HL-60 (cell line): ENCODE measurements at regions not wholly inside any gene's neighbourhood (a gene's known extent, or its start where the extent isn't known, plus 50 kb on each side); places are given as distances from the start of the nearest gene placed in this dataset.

Source experiments
- GABPA ChIP-seq: IDR thresholded peaks from 2 replicates; pipeline ENCODE4 v1.6.1; 2012; ENCODE audit warnings: low read depth
- POLR2AphosphoS5 ChIP-seq: IDR thresholded peaks from 2 replicates; pipeline ENCODE4 v1.6.1; 2012; ENCODE audit warnings: low read depth
- SPI1 ChIP-seq: IDR thresholded peaks from 2 replicates; pipeline ENCODE4 v1.6.1; 2012; ENCODE audit warnings: low read depth, mild to moderate bottlenecking, borderline replicate concordance
- TF ChIP-seq, protein P1 (sequence below): IDR thresholded peaks from 2 replicates; pipeline ENCODE4 v1.6.1; 2012; ENCODE audit warnings: low read depth; ENCODE audit not compliant: insufficient replicate concordance
- TF ChIP-seq, protein P2 (sequence below): IDR thresholded peaks from one replicate; pipeline ENCODE4 v1.5.1; 2011; ENCODE audit warnings: low read length, control low read depth, inconsistent platforms; ENCODE audit not compliant: insufficient read depth

DNA sequence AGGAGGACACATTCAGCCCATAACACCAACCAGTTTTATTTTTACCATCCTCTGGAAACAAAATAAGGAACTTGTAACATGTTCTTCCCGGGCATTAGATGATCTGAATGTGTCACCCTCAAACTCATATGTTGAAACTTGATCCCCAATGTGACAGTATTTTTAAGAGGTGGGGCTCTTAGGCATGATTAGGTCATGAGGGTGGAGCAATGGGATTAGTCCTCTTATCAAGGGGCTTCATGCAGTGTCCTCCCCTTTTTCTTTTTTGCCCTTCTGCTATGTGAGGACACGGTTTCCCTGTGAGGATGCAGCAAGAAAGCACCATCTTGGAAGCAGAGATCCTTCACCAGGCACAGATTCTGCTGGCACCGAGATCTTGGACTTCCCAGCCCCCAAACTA is 401.5 kb upstream of the TRIB2 start:
- TF ChIP-seq, protein P1, sequence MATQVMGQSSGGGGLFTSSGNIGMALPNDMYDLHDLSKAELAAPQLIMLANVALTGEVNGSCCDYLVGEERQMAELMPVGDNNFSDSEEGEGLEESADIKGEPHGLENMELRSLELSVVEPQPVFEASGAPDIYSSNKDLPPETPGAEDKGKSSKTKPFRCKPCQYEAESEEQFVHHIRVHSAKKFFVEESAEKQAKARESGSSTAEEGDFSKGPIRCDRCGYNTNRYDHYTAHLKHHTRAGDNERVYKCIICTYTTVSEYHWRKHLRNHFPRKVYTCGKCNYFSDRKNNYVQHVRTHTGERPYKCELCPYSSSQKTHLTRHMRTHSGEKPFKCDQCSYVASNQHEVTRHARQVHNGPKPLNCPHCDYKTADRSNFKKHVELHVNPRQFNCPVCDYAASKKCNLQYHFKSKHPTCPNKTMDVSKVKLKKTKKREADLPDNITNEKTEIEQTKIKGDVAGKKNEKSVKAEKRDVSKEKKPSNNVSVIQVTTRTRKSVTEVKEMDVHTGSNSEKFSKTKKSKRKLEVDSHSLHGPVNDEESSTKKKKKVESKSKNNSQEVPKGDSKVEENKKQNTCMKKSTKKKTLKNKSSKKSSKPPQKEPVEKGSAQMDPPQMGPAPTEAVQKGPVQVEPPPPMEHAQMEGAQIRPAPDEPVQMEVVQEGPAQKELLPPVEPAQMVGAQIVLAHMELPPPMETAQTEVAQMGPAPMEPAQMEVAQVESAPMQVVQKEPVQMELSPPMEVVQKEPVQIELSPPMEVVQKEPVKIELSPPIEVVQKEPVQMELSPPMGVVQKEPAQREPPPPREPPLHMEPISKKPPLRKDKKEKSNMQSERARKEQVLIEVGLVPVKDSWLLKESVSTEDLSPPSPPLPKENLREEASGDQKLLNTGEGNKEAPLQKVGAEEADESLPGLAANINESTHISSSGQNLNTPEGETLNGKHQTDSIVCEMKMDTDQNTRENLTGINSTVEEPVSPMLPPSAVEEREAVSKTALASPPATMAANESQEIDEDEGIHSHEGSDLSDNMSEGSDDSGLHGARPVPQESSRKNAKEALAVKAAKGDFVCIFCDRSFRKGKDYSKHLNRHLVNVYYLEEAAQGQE: no peak
- TF ChIP-seq, protein P2, sequence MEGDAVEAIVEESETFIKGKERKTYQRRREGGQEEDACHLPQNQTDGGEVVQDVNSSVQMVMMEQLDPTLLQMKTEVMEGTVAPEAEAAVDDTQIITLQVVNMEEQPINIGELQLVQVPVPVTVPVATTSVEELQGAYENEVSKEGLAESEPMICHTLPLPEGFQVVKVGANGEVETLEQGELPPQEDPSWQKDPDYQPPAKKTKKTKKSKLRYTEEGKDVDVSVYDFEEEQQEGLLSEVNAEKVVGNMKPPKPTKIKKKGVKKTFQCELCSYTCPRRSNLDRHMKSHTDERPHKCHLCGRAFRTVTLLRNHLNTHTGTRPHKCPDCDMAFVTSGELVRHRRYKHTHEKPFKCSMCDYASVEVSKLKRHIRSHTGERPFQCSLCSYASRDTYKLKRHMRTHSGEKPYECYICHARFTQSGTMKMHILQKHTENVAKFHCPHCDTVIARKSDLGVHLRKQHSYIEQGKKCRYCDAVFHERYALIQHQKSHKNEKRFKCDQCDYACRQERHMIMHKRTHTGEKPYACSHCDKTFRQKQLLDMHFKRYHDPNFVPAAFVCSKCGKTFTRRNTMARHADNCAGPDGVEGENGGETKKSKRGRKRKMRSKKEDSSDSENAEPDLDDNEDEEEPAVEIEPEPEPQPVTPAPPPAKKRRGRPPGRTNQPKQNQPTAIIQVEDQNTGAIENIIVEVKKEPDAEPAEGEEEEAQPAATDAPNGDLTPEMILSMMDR: no peak
- no peak for TF ChIP-seq GABPA
- TF ChIP-seq POLR2AphosphoS5: no peak
- no peak for TF ChIP-seq SPI1
